ENCODE measurements at regions not wholly inside any gene's neighbourhood (a gene's known extent, or its start where the extent isn't known, plus 50 kb on each side); places are given as distances from the start of the nearest gene placed in this dataset.

- no peak for ATAC-seq
- TF ChIP-seq ISL1 (CRISPR knock-in tag; IDR thresholded peaks at IDR 0.05) (no peak), TOX (CRISPR knock-in tag; IDR thresholded peaks at IDR 0.05; ENCODE audit: borderline replicate concordance) (no peak), PATZ1 (CRISPR knock-in tag; IDR thresholded peaks at IDR 0.05; ENCODE audit: borderline replicate concordance) (no peak), OSR1 (CRISPR knock-in tag; IDR thresholded peaks at IDR 0.05) (no peak)
Measured at GRCh38 chr5:164727012-164727411, 1221.6 kb downstream of the MAT2B start.

GRCh38 chr5:164728733-164729132 lies 1223.3 kb downstream of the MAT2B start:
- no peak for TF ChIP-seq ZFP3 (CRISPR knock-in tag; IDR thresholded peaks at IDR 0.05)
- no peak for TF ChIP-seq PPARA (CRISPR knock-in tag; IDR thresholded peaks at IDR 0.05; ENCODE audit: borderline replicate concordance)
- no peak for TF ChIP-seq RARB (CRISPR knock-in tag; IDR thresholded peaks at IDR 0.05)
- TF ChIP-seq CREB5 (CRISPR knock-in tag; IDR thresholded peaks at IDR 0.05; ENCODE audit: low read depth): no peak
- no peak for TF ChIP-seq SNAI2 (CRISPR knock-in tag; IDR thresholded peaks at IDR 0.05)
- no peak for ATAC-seq

- ATAC-seq: no peak
- no peak for TF ChIP-seq OSR1 (CRISPR knock-in tag; IDR thresholded peaks at IDR 0.05)
- no peak for TF ChIP-seq ZFP30 (CRISPR knock-in tag; IDR thresholded peaks at IDR 0.05)
- TF ChIP-seq ISL1 (CRISPR knock-in tag; IDR thresholded peaks at IDR 0.05): no peak
Measured at GRCh38 chr5:164735334-164735733, 1229.9 kb downstream of the MAT2B start.

GRCh38 chr5:164741376-164741775 lies 1236.0 kb downstream of the MAT2B start:
- ATAC-seq: no peak
- TF ChIP-seq CSRNP3 (CRISPR knock-in tag; IDR thresholded peaks at IDR 0.05) (no peak), ESRRG (CRISPR knock-in tag; IDR thresholded peaks at IDR 0.05) (no peak), GLIS3 (CRISPR knock-in tag; IDR thresholded peaks at IDR 0.05) (no peak), CSDC2 (CRISPR knock-in tag; IDR thresholded peaks at IDR 0.05) (no peak), ARNTL (CRISPR knock-in tag; IDR thresholded peaks at IDR 0.05; ENCODE audit: borderline replicate concordance, low read depth) (no peak), PATZ1 (CRISPR knock-in tag; IDR thresholded peaks at IDR 0.05; ENCODE audit: borderline replicate concordance) (no peak), OSR1 (CRISPR knock-in tag; IDR thresholded peaks at IDR 0.05) (no peak), TSHZ2 (CRISPR knock-in tag; IDR thresholded peaks at IDR 0.05) (no peak), ZFP30 (CRISPR knock-in tag; IDR thresholded peaks at IDR 0.05) (no peak), ZNF70 (CRISPR knock-in tag; IDR thresholded peaks at IDR 0.05) (no peak), TOX (CRISPR knock-in tag; IDR thresholded peaks at IDR 0.05; ENCODE audit: borderline replicate concordance) (no peak), ZFP3 (CRISPR knock-in tag; IDR thresholded peaks at IDR 0.05) (no peak), ZNF8 (CRISPR knock-in tag; IDR thresholded peaks at IDR 0.05) (no peak)

Measured in SK-N-SH treated with all-trans-retinoic acid at 6 μM for 48 hours (cell line).